HG02678 (cell line): ENCODE measurements at regions not wholly inside any gene's neighbourhood (a gene's known extent, or its start where the extent isn't known, plus 50 kb on each side); places are given as distances from the start of the nearest gene placed in this dataset.
"Not testable (repeated sequence)": the region's sequence is repeated elsewhere in the genome, so short reads cannot be mapped to it uniquely, and the experiment has no call there.

ENCODE experiments used
- ATAC-seq: cut with Tn5 transposase; IDR thresholded peaks from one replicate; pipeline ENCODE4 v1.9.1; 2021; ENCODE audit warnings: mild to moderate bottlenecking, moderate library complexity; ENCODE audit not compliant: unreplicated experiment

DNA sequence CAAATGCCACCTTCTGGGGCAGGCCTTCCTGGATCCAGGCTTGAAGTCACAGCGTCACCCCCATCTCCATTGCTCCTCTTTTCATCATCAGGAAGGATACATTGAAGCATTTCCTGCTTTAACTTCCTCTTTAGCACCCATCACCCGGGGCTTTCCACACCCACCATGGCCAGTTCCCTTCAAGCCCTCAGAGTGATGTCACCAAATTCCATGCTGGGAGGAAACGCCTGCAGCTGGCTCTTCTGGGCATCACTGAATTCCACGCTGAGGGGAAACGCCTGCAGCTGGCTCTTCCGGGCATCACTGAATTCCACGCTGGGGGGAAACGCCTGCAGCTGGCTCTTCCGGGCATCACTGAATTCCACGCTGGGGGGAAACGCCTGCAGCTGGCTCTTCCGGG, 354.6 kb downstream of the SMOC2 start:
- not testable (repeated sequence) for ATAC-seq

DNA sequence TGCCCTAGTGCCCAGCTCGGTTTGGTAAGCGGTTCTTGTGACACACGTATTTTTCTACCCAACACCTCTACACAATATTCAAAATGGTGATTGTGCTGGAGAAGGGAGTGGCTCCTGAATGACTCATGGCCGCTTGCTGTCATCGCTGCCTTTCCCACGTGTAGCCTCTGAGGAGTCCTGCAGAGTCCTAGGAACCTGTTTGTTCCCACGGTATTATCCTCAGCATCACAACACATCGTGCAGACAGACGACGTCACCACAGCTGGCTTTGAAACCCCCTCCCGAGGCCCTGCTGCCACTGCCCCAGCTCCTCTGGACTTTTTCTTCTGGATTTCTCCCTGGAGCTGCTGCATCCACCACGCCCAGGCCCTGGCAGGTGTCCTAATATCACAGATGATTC, 353.5 kb downstream of the SMOC2 start:
- ATAC-seq: no peak

GRCh38 chr6:168793649-168794048, 352.7 kb downstream of the SMOC2 start:
- no peak for ATAC-seq

DNA sequence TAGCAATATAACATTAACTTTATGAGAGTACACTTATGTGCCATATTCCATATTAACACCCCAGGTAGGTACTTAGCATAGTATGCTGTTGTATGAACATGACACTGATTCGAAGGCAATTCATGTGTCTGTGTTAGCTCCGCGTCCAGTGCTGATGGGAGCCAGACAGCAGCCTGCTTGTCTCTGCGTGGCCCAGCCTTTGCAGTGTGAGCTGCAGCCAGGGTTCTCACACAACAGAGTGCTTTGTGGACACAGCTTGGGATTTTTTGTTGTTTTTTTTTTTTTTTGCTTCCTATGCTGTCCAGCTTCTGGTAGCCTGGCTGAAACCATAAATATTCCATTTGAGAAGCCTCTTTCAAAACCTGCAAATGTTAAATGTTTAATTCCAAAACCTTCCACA, 350.9 kb downstream of the SMOC2 start:
- no peak for ATAC-seq

- ATAC-seq: no peak
Observed at GRCh38 chr6:168789699-168790098, 348.7 kb downstream of the SMOC2 start.

DNA sequence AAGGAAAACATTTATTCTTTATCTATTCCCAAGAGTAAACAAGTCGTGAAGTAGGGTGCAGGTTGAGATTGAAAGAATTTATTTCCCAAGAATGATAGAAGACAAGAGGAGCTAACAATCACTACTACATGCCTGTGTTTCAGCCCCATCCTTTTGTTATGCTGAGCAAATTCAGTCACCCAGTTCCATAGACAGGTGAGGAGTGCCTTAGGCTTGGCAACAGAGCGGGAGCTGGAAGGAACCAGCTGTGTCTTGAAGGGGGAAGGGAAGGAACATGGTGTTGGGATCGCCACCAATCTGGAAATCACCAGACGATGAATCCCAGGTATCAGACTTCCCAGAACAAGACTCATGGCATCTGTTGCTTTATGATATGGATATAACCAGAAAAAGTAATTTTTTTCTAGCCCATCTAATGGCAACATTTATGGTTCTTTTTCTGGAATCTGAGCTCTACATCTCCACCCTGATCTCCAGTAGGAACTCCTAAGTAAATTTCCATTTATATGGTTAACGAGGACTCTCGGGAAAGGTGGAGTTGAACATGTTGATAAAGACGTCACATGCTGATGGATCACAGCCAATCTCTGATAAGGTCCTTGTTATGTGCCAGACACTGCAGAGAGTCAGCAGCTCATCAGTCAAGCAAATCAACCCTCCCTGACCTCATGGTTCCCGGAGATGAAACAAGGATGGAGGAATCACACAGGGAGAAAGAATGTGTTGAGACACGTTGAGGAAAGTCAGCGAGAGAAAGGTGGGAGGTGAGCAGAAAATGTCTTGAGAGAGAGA, 344.9 kb downstream of the SMOC2 start:
- no peak for ATAC-seq

GRCh38 chr6:168784426-168784825, 343.4 kb downstream of the SMOC2 start:
- no peak for ATAC-seq

- no peak for ATAC-seq
Observed at GRCh38 chr6:168783720-168784119, 342.7 kb downstream of the SMOC2 start.

GRCh38 chr6:168782187-168782751, 341.3 kb downstream of the SMOC2 start:
- no peak for ATAC-seq

GRCh38 chr6:168778201-168778600, 337.2 kb downstream of the SMOC2 start:
- ATAC-seq: no peak

DNA sequence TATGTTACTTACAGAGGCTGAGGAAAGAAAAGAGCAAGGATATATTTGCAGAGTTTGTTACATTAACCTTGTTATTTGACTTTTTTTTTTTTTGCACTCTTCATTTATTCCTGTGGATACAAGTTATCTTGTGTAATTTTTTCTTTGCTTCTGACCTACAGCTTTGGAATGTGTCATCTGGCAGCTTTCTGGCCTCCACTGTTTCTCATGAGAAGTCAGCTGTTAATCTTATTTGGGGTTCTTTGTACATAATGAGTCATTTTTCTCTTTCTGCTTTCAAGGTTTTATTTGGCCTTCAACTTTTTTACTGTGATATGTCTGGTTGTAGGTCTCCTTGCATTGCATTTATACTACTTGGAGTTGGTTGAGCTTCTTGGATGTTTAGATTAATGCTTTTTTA, 333.4 kb downstream of the SMOC2 start:
- no peak for ATAC-seq

GRCh38 chr6:168773788-168774187, 332.8 kb downstream of the SMOC2 start:
- no peak for ATAC-seq

DNA sequence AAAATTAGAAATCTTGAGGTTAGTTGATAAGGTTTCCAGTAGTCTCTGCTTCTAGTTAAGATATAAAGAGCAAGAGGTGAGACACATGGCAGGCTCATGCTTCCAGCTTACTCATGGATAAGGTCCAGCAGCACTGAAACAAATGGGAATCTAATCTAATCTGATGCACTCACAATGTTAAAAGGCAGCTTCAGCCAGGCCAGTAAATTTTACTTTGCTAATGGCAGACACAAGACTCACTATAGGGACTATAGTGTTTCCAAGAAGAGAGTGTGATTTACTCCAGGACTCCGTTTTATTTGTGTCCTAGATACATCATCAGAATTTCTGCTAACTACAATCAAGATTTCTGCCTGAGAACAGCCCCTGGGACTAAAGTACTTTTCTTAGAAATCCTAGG, 324.8 kb downstream of the SMOC2 start:
- ATAC-seq: no peak

DNA sequence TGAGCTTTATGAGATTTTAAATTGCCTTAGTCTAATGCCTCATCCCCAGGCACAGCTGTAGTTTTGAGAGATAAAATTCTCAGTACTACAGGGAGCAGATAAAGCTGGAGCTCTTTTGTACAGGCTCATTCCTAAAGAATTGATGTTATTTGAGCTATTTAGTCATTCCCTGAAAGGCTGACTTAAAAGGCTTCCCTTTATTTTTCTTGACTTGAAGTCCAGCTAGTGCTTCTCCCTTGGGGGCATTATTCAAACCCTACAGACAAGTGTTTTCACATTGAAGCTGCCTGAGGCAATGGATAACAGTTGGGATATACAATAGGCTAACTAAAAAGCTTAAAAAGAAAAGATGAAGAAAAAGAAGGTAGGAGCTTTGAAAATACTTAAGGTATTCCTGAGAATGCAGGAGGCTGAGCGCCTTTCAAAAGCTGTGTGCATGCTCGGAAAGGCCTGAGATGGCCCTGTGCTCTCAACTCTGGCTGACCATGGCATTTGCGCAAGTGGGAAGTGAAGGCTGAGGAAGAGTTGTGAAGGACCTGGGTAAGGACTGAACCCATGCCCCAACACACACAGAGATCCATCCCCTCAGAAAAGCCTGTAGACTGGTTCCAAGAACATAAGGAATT, 315.1 kb downstream of the SMOC2 start:
- no peak for ATAC-seq

DNA sequence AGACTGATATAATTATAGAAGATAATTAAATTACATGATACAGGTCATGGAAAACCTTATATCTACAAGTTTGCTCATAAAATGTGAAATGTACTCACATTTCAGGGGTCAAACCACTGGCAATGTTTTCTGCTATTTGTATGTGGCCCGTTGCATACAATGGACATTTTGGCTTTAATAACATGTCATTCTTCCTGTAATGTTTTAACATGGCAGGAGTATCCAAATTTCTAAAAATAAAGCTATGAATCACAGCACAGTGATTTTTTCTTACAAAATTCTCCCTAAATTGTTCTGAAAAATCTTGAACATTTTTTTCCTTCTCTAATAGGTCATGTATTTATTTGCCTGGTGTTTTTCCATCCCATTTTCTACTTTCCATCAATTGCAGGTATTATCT, 305.7 kb downstream of the SMOC2 start:
- no peak for ATAC-seq

GRCh38 chr6:168746013-168746412, 305.0 kb downstream of the SMOC2 start:
- no peak for ATAC-seq

DNA sequence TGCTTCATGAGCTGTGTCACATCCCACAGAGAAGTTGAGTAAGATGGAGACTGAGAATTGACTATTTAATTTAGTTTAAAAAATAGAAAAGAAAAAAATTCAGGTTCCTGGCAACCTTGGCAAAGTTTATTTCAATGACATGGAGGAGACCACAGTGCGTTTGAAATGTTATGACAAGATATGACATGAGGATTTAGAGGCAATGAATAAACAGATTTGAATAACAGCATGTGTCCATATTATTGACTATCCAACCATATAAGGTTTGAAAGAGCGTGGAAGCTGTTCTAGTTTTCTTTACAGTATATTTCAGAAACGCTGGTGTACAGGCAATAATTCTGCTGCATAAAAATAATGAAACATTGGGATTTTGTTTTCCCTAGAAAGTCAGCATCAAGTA, 303.9 kb downstream of the SMOC2 start:
- no peak for ATAC-seq

DNA sequence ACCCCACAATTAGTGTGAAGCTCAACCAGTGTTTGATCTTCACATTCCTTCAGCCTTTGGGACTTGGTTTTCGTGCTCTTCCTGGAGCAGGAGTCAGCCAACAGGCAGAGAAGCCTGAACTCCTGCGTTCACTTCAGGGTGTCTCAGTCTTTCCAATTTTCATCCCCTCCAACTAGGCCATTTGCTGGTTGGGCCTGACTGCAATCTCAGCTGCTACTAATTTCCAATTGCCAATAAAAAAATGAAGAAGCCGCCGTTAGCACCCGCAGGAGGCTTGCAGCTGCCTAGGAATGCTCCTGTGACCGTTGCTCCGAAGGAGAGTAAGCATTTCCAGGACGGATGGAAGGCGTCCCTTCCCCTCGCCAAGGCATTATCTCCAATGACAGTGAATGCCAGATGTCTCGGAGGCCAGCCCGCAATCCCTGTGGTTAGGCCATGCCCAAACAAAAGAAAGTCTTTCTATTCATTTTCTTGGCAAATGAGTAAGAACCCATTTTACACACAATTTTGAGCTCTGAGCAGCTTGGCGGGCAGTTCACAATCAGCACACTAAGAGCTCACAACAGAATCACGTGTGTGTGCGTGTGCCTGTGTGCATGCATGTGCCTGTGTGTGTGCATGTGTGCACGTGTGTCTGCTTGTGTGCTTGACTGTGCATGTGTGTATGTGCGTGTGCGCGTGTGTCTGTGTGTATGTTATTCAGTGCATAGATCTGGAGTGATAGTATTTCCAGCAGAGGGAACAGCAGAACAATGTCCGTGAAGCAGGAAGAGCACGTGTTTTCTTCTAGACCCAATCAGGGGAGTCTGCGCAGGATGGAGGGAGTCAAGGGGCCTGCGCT, 301.2 kb downstream of the SMOC2 start:
- no peak for ATAC-seq

- no peak for ATAC-seq
Observed at GRCh38 chr6:168741305-168741704, 300.3 kb downstream of the SMOC2 start.

GRCh38 chr6:168739381-168739780, 298.4 kb downstream of the SMOC2 start:
- no peak for ATAC-seq

DNA sequence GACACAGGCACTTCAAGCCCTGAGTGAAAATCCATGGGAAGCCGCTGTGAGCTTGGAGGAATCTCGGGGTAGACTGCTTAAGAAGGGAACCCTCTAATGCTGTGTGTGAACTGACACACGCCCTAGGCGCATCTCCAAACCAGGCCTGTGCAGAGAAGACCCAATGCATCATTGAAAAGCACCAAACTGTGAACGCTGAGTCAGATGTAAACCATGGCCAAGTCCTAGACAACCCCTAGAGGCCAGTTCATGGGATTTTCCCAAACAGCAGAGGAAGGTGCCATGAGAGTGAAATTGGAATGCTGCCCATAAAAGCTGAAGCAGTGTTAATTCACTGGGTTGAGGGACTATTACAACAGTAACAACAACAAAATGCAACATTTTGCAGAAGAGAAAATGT, 296.5 kb downstream of the SMOC2 start:
- ATAC-seq: no peak
